BJ (cell line): ENCODE measurements at regions not wholly inside any gene's neighbourhood (a gene's known extent, or its start where the extent isn't known, plus 50 kb on each side); places are given as distances from the start of the nearest gene placed in this dataset.

Experiments used
- CTCF ChIA-PET: fragments of 350-600 bp; formaldehyde crosslinking; extraction: SDS; loops from one replicate; lab custom pipeline; 2021; ENCODE audit warnings: antibody characterized with exemption, inconsistent platforms; lab: Yijun Ruan, JAX
- POLR2A ChIA-PET: fragments of 300-600 bp; sonication (Branson Sonifier 250); formaldehyde crosslinking; extraction: SDS; loops from one replicate; lab custom pipeline; 2021; ENCODE audit warnings: antibody characterized with exemption; lab: Charles Lee
- DNase-seq: peaks from one replicate; pipeline ENCODE4 v3.0.0-alpha.2; 2011; ENCODE audit warnings: low read depth
- H3K27me3 ChIP-seq: 2 replicates; pipeline ENCODE4 v1.6.0; 2011; ENCODE audit warnings: low read length; ENCODE audit not compliant: control insufficient read depth, insufficient read depth
- H3K36me3 ChIP-seq: 2 replicates; pipeline ENCODE4 v1.5.1; 2011; ENCODE audit warnings: low read length; ENCODE audit not compliant: control insufficient read depth, insufficient read depth
- H3K4me3 ChIP-seq: 2 replicates; pipeline ENCODE4 v1.5.1; 2011; ENCODE audit warnings: low read depth, mild to moderate bottlenecking, control low read depth, low read length
- CTCF ChIP-seq: IDR thresholded peaks from 2 replicates; pipeline ENCODE4 v1.5.1; 2011; ENCODE audit warnings: low read depth, mild to moderate bottlenecking, control low read depth, inconsistent platforms, low read length, moderate library complexity; ENCODE audit not compliant: insufficient read depth

- ChIA-PET POLR2A (no interaction called here), CTCF (interaction anchor here (0.7 kb wide), 1 partner anchor 12 kb away, joined by 3 read pairs; no protein-coding TSS in a partner anchor)
- no peak overlapping the region for H3K4me3 ChIP-seq
- DNase-seq = no peak
- H3K27me3 ChIP-seq = no peaks in the 10 kb centered on the region
- TF ChIP-seq CTCF = no peak
- H3K36me3 ChIP-seq = no peaks in the 10 kb centered on the region
Observed at GRCh38 chr5:125882061-125882460, 541.1 kb upstream of the GRAMD2B start.

GRCh38 chr5:125883223-125883622 lies 540.0 kb upstream of the GRAMD2B start:
- Histone ChIP-seq H3K27me3 (no peaks in the 10 kb centered on the region), H3K36me3 (no peaks in the 10 kb centered on the region), H3K4me3 (no peak overlapping the region)
- no peak for DNase-seq
- TF ChIP-seq CTCF = no peak
- CTCF ChIA-PET = no interaction called here
- POLR2A ChIA-PET = no interaction called here

- POLR2A ChIA-PET = no interaction called here
- no peak for TF ChIP-seq CTCF
Observed at GRCh38 chr5:125888358-125888757, 534.9 kb upstream of the GRAMD2B start.

GRCh38 chr5:125890511-125890931 lies 532.7 kb upstream of the GRAMD2B start:
- no peak for TF ChIP-seq CTCF
- H3K27me3 ChIP-seq = no peaks in the 10 kb centered on the region
- H3K4me3 ChIP-seq = no peak overlapping the region
- ChIA-PET CTCF (no interaction called here), POLR2A (no interaction called here)
- DNase-seq = no peak
- no peaks in the 10 kb centered on the region for H3K36me3 ChIP-seq

More at GRCh38 chr5:125888358-125888757, 534.9 kb upstream of the GRAMD2B start:
- no peaks in the 10 kb centered on the region for H3K27me3 ChIP-seq
- no peak overlapping the region for H3K4me3 ChIP-seq
- no peak for DNase-seq
- CTCF ChIA-PET = no interaction called here
- H3K36me3 ChIP-seq = no peaks in the 10 kb centered on the region

DNA sequence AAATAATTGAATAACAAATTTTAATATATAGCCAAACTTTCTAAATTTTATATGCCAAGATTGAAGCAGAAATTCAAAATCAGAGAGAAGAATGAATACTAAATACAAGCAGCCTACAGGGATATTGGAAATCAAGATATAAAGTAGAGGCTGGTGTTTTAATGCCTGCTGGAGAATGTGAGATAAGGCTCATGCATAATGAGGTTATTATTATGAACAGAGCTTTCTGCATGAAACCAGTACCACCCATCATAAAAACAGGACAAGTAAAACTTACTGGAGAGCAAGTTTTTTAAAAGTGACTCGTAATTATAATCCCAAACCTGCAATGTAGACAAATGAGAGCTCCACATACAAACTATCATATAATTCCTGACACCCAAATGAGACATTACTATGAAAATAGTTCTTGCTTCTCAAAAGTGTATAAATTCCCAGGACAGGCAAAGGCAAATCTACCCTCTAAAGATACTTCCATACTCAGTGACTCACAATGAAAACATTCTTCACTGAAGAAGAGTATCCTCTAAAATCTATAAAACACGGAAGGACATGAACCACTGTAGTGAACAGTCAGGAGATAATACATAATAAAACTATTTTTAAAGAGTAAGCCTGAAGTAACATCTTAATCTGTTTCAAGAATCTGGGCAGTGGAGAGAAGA lies 532.0 kb upstream of the GRAMD2B start:
- Histone ChIP-seq H3K36me3 (no peaks in the 10 kb centered on the region), H3K27me3 (no peaks in the 10 kb centered on the region), H3K4me3 (no peak overlapping the region)
- ChIA-PET CTCF (no interaction called here), POLR2A (no interaction called here)
- TF ChIP-seq CTCF = no peak
- peak; percentile 5 for DNase-seq
